ENCODE measurements at regions not wholly inside any gene's neighbourhood (a gene's known extent, or its start where the extent isn't known, plus 50 kb on each side); places are given as distances from the start of the nearest gene placed in this dataset.
"Not testable (repeated sequence)": the region's sequence is repeated elsewhere in the genome, so short reads cannot be mapped to it uniquely, and the experiment has no call there.

DNA sequence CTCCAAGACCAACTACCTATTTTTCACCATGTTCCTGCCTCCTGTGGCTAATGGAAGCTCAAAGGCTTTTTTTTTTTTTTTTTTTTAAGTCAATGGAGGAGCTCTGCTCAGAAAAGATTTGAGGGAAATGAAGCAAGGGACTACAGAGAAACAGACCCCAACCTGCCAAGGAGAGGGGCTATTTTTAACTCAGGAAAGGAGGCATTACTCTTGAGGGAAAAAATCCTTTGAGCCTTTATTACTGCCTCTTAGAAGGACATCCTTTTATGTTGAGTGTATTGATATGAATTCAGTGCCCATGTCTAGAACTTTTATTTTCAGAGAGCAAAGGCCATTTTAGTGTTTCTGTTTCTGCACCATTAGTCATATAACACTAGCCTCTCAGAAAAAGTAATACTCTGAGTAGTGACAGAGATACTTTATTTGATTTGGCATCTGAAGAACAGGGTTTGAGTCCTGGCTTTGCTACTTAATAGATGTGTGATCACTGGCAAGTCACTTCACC is 68.1 kb upstream of the PCDH8 start:
- DNase-seq (ENCODE audit: low read depth, low spot score) = no peak
- H3K4me3 ChIP-seq (ENCODE audit: low read depth, low read length) = no peak overlapping the region
- in situ Hi-C loops (cut with HindIII; ENCODE audit: low sequenced_read_pairs) = no loop called here
- TF ChIP-seq, protein P1, sequence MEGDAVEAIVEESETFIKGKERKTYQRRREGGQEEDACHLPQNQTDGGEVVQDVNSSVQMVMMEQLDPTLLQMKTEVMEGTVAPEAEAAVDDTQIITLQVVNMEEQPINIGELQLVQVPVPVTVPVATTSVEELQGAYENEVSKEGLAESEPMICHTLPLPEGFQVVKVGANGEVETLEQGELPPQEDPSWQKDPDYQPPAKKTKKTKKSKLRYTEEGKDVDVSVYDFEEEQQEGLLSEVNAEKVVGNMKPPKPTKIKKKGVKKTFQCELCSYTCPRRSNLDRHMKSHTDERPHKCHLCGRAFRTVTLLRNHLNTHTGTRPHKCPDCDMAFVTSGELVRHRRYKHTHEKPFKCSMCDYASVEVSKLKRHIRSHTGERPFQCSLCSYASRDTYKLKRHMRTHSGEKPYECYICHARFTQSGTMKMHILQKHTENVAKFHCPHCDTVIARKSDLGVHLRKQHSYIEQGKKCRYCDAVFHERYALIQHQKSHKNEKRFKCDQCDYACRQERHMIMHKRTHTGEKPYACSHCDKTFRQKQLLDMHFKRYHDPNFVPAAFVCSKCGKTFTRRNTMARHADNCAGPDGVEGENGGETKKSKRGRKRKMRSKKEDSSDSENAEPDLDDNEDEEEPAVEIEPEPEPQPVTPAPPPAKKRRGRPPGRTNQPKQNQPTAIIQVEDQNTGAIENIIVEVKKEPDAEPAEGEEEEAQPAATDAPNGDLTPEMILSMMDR (IDR thresholded peaks at IDR 0.05; ENCODE audit: low read depth, low read length) = no peak

DNA sequence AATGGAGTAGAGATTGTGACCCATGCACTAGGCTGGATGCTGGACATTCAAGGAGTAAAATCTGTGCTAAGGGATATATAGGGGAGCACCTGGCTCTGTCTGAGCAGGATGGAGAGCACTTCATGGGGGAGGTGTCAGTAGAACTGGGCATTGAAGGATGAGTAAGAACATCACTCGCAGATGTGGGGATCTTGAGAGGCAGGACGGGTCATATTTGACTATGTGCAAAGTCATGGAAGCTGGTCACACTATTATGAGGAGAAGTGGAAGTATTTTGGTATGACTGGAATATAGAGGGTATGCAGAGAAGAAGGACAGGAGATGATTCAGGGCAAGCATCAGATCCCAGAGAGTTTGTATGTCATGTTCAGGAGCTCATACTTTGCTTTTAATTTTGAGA is 62.9 kb upstream of the PCDH8 start:
- in situ Hi-C loops (cut with HindIII; ENCODE audit: low sequenced_read_pairs) = no loop called here
- TF ChIP-seq, protein P1 (IDR thresholded peaks at IDR 0.05; ENCODE audit: low read depth, low read length) = no peak
- no peak for DNase-seq (ENCODE audit: low read depth, low spot score)

DNA sequence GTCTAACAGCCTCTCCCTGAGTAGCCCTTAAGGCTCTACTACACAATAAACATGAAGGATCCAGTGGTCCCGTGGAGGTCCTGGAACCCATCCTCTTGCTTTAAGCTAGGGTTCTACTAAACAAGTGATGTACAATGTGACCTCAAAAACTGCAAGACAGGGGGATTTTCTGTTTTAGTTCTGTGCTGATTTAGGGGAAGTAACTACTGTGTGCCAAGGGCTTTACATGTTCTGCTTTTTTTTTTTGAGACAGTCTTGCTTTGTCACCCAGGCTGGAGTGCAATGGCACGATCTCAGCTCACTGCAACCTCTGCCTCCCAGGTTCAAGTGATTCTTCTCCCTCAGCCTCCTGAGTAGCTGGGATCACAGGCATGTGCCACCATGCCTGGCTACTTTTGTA is 61.9 kb upstream of the PCDH8 start:
- H3K4me3 ChIP-seq (ENCODE audit: low read depth, low read length); DNase-seq (ENCODE audit: low read depth, low spot score); in situ Hi-C loops (cut with HindIII; ENCODE audit: low sequenced_read_pairs): not testable (repeated sequence)

More for the DNA sequence above, 62.9 kb upstream of the PCDH8 start:
- H3K4me3 ChIP-seq (ENCODE audit: low read depth, low read length) = no peak overlapping the region

DNA sequence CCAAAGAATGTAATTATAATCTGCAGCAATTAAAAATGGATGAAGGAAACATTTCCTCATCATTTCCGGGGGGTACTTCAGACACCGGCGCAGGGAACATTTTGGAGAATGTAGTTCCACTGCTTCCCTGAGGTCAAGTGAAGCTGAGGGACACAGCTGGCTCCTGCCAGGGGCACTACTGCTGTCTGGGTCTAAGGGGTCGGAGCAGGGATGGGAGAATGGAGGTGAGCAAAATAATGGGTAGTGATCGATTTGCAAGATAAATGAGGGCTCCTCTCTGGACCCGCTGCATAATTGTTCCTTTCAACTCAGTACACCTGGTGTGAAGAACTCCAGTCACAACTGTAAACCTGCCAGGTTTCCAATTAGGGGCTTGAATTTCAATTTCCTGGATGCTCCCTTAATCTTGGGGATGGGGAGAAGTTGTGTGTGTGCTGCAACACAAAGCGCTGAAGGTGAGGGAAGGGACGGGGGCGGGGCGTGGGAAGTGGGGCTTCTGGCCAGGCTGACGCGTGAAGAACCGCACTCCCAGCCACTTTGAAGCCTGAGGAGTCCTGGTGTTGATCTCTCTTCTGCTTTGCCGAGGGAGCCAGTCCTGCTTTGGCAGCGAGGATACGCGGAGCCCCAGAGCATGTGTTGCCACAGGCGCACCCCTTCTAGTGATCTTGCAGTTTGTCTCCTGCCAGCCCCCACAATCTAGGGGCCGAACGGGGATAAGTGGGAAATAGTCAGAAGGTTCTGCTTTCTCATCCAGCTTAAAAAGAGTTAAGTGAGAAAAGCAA is 57.9 kb upstream of the PCDH8 start:
- in situ Hi-C loops (cut with HindIII; ENCODE audit: low sequenced_read_pairs) = no loop called here
- no peak overlapping the region for H3K4me3 ChIP-seq (ENCODE audit: low read depth, low read length)
- DNase-seq (ENCODE audit: low read depth, low spot score) = no peak
- TF ChIP-seq, protein P1 (IDR thresholded peaks at IDR 0.05; ENCODE audit: low read depth, low read length) = no peak

DNA sequence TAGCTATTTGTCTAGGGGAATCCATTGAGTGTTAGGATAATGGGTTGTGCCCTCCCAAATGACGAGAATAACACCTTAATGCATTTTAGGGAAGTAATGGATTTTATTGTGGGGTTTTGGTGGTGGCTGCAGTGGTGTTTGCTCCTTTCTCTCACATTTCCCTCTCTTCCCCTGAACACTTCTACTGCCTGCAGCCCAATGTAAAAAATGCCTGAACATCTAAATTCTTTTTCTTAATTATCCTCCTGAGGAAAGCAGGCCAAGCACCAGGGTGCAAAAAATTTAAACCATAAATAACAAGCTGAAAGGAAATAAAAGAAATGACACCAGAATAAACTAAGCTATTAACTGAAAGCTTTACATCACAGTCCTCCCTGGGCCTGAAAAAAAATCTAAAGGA is 57.3 kb upstream of the PCDH8 start:
- no peak overlapping the region for H3K4me3 ChIP-seq (ENCODE audit: low read depth, low read length)
- in situ Hi-C loops (cut with HindIII; ENCODE audit: low sequenced_read_pairs) = no loop called here
- DNase-seq (ENCODE audit: low read depth, low spot score) = no peak

DNA sequence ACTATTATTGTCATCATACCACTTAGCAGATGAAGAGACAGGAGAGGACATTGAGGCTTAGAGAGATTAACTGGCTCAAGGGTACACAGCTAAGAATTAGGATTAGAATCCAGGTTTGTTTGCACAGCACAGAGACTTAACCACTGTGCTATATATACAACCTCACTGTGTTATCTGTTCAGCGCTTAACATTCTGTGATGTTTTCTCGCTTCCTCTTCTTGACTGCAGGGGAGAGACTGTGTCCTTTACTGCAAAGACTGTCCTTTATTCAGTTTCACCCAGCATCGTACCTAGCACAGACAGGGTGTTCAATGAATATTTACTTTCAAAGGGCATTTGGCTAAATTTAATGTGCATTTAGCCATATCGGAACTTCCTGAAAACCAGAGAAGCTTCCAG is 54.9 kb upstream of the PCDH8 start:
- no peak for DNase-seq (ENCODE audit: low read depth, low spot score)
- TF ChIP-seq, protein P1 (IDR thresholded peaks at IDR 0.05; ENCODE audit: low read depth, low read length) = no peak
- in situ Hi-C loops (cut with HindIII; ENCODE audit: low sequenced_read_pairs) = no loop called here
- no peak overlapping the region for H3K4me3 ChIP-seq (ENCODE audit: low read depth, low read length)

More for the DNA sequence above, 57.3 kb upstream of the PCDH8 start:
- TF ChIP-seq, protein P1 (IDR thresholded peaks at IDR 0.05; ENCODE audit: low read depth, low read length) = no peak

DNA sequence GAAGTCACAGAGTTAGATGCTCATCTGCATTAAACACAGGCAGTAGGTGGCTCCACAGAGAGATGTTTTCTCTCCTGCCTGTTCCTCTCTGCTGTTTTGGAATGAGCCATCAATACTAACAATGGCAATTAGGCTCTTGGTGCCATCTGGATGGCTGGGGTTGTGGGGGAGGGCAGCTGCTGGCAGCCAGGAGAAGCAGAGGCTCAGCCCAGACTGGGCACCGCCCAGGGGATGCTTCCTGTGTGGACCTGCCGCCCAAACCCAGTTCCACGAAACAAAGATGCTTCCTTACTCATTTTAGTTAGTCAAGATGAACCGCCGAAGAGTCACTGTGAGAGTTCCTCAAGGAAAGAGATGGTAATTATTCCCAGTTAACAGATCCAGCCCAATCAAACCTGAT is 50.8 kb upstream of the PCDH8 start:
- no peak for DNase-seq (ENCODE audit: low read depth, low spot score)
- in situ Hi-C loops (cut with HindIII; ENCODE audit: low sequenced_read_pairs) = no loop called here
- TF ChIP-seq, protein P1 (IDR thresholded peaks at IDR 0.05; ENCODE audit: low read depth, low read length) = no peak
- no peak overlapping the region for H3K4me3 ChIP-seq (ENCODE audit: low read depth, low read length)
